ENCODE measurements at regions not wholly inside any gene's neighbourhood (a gene's known extent, or its start where the extent isn't known, plus 50 kb on each side); places are given as distances from the start of the nearest gene placed in this dataset.

GRCh38 chr14:71363946-71364925 lies 457.0 kb downstream of the PCNX1 start:
- no peaks in the 10 kb centered on the region for H3K36me3 ChIP-seq (ENCODE audit: control insufficient read depth, insufficient read depth, low read length)
- H3K4me3 ChIP-seq (ENCODE audit: low read length): no peak overlapping the region
- peak overlapping the region; percentile 71 for H3K27ac ChIP-seq (ENCODE audit: low read depth, low read length)
- no peak overlapping the region for H3K9ac ChIP-seq (ENCODE audit: low read length)
- peaks cover 15% of the 10 kb centered on the region for H3K4me1 ChIP-seq (ENCODE audit: control insufficient read depth, insufficient read depth, low read length)
- H3K27me3 ChIP-seq (ENCODE audit: control insufficient read depth, insufficient read depth, low read length): no peaks in the 10 kb centered on the region

- no peak overlapping the region for H3K4me3 ChIP-seq (ENCODE audit: low read length)
Measured at GRCh38 chr14:71365361-71365760, 458.1 kb downstream of the PCNX1 start.

GRCh38 chr14:71366861-71367260 lies 459.6 kb downstream of the PCNX1 start:
- Histone ChIP-seq H3K4me1 (ENCODE audit: control insufficient read depth, insufficient read depth, low read length) (peaks cover 16% of the 10 kb centered on the region), H3K9ac (ENCODE audit: low read length) (no peak overlapping the region), H3K27me3 (ENCODE audit: control insufficient read depth, insufficient read depth, low read length) (no peaks in the 10 kb centered on the region), H3K27ac (ENCODE audit: low read depth, low read length) (no peak overlapping the region), H3K36me3 (ENCODE audit: control insufficient read depth, insufficient read depth, low read length) (no peaks in the 10 kb centered on the region), H3K4me3 (ENCODE audit: low read length) (no peak overlapping the region)

More at GRCh38 chr14:71365361-71365760, 458.1 kb downstream of the PCNX1 start:
- no peaks in the 10 kb centered on the region for H3K27me3 ChIP-seq (ENCODE audit: control insufficient read depth, insufficient read depth, low read length)
- peaks cover 14% of the 10 kb centered on the region for H3K4me1 ChIP-seq (ENCODE audit: control insufficient read depth, insufficient read depth, low read length)
- no peak overlapping the region for H3K27ac ChIP-seq (ENCODE audit: low read depth, low read length)
- H3K36me3 ChIP-seq (ENCODE audit: control insufficient read depth, insufficient read depth, low read length): no peaks in the 10 kb centered on the region
- H3K9ac ChIP-seq (ENCODE audit: low read length): no peak overlapping the region

GRCh38 chr14:71371711-71372396 lies 464.6 kb downstream of the PCNX1 start:
- no peaks in the 10 kb centered on the region for H3K36me3 ChIP-seq (ENCODE audit: control insufficient read depth, insufficient read depth, low read length)
- H3K9ac ChIP-seq (ENCODE audit: low read length): no peak overlapping the region
- H3K27me3 ChIP-seq (ENCODE audit: control insufficient read depth, insufficient read depth, low read length): no peaks in the 10 kb centered on the region
- no peak overlapping the region for H3K27ac ChIP-seq (ENCODE audit: low read depth, low read length)
- no peak overlapping the region for H3K4me3 ChIP-seq (ENCODE audit: low read length)
- peaks cover 12% of the 10 kb centered on the region for H3K4me1 ChIP-seq (ENCODE audit: control insufficient read depth, insufficient read depth, low read length)

DNA sequence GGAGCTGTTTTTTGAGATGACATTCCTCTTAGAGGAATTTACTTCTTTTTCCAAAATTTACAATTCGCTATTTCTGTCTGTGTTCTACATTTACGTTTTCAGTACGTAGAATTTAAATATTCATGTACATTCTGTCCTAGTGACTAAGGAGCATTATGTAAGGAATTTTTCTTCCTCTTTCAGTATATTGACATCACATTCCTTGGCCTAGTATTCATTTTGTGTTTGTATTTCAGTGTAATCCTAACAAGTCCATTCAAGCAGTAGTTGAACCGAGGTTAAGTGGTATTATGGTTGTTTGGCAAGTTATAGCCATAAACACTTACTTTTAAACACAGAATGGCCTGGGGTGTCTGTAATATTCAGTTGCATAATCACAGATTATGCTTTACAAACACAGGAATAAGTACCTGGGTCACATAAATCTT lies 465.2 kb downstream of the PCNX1 start:
- Histone ChIP-seq H3K27ac (ENCODE audit: low read depth, low read length) (peak overlapping the region; percentile 6), H3K36me3 (ENCODE audit: control insufficient read depth, insufficient read depth, low read length) (no peaks in the 10 kb centered on the region), H3K4me3 (ENCODE audit: low read length) (no peak overlapping the region), H3K9ac (ENCODE audit: low read length) (no peak overlapping the region), H3K4me1 (ENCODE audit: control insufficient read depth, insufficient read depth, low read length) (peaks cover 12% of the 10 kb centered on the region), H3K27me3 (ENCODE audit: control insufficient read depth, insufficient read depth, low read length) (no peaks in the 10 kb centered on the region)

- H3K9ac ChIP-seq (ENCODE audit: low read length): no peak overlapping the region
- no peaks in the 10 kb centered on the region for H3K36me3 ChIP-seq (ENCODE audit: control insufficient read depth, insufficient read depth, low read length)
- H3K4me3 ChIP-seq (ENCODE audit: low read length): no peak overlapping the region
- no peak overlapping the region for H3K27ac ChIP-seq (ENCODE audit: low read depth, low read length)
- H3K4me1 ChIP-seq (ENCODE audit: control insufficient read depth, insufficient read depth, low read length): peaks cover 12% of the 10 kb centered on the region
- H3K27me3 ChIP-seq (ENCODE audit: control insufficient read depth, insufficient read depth, low read length): no peaks in the 10 kb centered on the region
Measured at GRCh38 chr14:71373773-71374172, 466.5 kb downstream of the PCNX1 start.

DNA sequence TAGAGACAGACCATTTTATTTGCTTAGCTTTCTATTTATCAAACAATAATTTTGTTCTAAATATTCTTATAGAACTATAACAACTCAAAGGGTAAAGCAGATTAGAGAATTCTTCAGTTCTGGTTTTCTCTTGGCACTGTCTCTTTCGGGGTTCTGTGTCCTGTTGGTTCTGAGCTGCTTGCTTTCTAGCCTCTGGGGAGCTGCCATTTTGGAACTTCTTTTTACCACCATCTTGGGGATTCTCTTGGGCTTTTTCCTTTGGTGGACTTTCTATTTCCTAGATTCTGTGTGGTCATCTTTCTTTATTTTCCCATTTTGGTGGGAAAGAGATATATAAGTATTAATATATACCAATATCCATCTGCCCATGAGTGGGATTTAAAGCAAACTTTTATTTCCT lies 467.7 kb downstream of the PCNX1 start:
- Histone ChIP-seq H3K4me3 (ENCODE audit: low read length) (no peak overlapping the region), H3K4me1 (ENCODE audit: control insufficient read depth, insufficient read depth, low read length) (peaks cover 12% of the 10 kb centered on the region), H3K9ac (ENCODE audit: low read length) (no peak overlapping the region), H3K27me3 (ENCODE audit: control insufficient read depth, insufficient read depth, low read length) (no peaks in the 10 kb centered on the region), H3K36me3 (ENCODE audit: control insufficient read depth, insufficient read depth, low read length) (no peaks in the 10 kb centered on the region), H3K27ac (ENCODE audit: low read depth, low read length) (no peak overlapping the region)

DNA sequence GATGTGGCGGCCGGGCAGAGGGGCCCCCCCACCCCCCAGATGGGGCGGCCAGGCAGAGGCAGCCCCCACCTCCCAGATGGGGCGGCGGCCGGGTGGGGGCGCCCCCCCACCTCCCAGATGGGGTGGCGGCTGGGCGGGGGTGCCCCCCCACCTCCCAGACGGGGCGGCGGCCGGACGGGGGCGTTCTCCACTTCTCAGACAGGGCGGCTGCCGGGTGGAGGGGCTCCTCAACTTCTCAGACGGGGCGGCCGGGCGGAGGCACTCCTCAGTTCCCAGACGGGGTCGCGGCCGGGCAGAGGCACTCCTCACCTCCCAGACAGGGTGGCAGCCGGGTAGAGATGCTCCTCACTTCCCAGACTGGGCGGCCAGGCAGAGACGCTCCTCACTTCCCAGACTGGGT lies 469.8 kb downstream of the PCNX1 start:
- H3K9ac ChIP-seq (ENCODE audit: low read length): no peak overlapping the region
- peaks cover 13% of the 10 kb centered on the region for H3K4me1 ChIP-seq (ENCODE audit: control insufficient read depth, insufficient read depth, low read length)
- H3K27me3 ChIP-seq (ENCODE audit: control insufficient read depth, insufficient read depth, low read length): no peaks in the 10 kb centered on the region
- no peak overlapping the region for H3K27ac ChIP-seq (ENCODE audit: low read depth, low read length)
- H3K36me3 ChIP-seq (ENCODE audit: control insufficient read depth, insufficient read depth, low read length): no peaks in the 10 kb centered on the region
- no peak overlapping the region for H3K4me3 ChIP-seq (ENCODE audit: low read length)

GRCh38 chr14:71380271-71380670 lies 473.0 kb downstream of the PCNX1 start:
- Histone ChIP-seq H3K9ac (ENCODE audit: low read length) (no peak overlapping the region), H3K27me3 (ENCODE audit: control insufficient read depth, insufficient read depth, low read length) (no peaks in the 10 kb centered on the region), H3K4me3 (ENCODE audit: low read length) (no peak overlapping the region), H3K36me3 (ENCODE audit: control insufficient read depth, insufficient read depth, low read length) (no peaks in the 10 kb centered on the region), H3K4me1 (ENCODE audit: control insufficient read depth, insufficient read depth, low read length) (peaks cover 6% of the 10 kb centered on the region), H3K27ac (ENCODE audit: low read depth, low read length) (no peak overlapping the region)

DNA sequence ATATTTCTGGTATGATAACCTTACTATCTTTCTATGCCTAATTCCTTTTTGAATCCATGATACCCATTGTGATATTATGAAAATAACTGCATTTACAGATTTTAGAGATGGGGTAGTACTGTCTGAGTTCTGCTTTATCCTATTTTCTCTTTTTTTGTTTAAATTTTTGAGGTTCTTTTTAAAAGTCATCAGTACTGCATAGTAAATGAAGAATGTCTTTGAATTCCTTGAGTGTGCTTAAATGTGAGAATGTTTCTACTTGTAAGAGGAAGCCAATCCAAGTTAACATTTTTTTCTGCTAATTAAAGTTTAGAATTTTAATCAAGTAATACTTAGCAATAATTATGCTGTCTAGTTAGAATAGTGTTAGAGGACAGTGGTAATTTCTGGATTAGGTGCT lies 474.6 kb downstream of the PCNX1 start:
- Histone ChIP-seq H3K36me3 (ENCODE audit: control insufficient read depth, insufficient read depth, low read length) (no peaks in the 10 kb centered on the region), H3K9ac (ENCODE audit: low read length) (no peak overlapping the region)

GRCh38 chr14:71382315-71382714 lies 475.1 kb downstream of the PCNX1 start:
- Histone ChIP-seq H3K4me1 (ENCODE audit: control insufficient read depth, insufficient read depth, low read length) (peaks cover 6% of the 10 kb centered on the region), H3K27ac (ENCODE audit: low read depth, low read length) (no peak overlapping the region), H3K4me3 (ENCODE audit: low read length) (no peak overlapping the region), H3K27me3 (ENCODE audit: control insufficient read depth, insufficient read depth, low read length) (no peaks in the 10 kb centered on the region), H3K36me3 (ENCODE audit: control insufficient read depth, insufficient read depth, low read length) (no peaks in the 10 kb centered on the region), H3K9ac (ENCODE audit: low read length) (no peak overlapping the region)

More for the DNA sequence above, 474.6 kb downstream of the PCNX1 start:
- Histone ChIP-seq H3K27ac (ENCODE audit: low read depth, low read length) (no peak overlapping the region), H3K4me3 (ENCODE audit: low read length) (no peak overlapping the region), H3K4me1 (ENCODE audit: control insufficient read depth, insufficient read depth, low read length) (peaks cover 6% of the 10 kb centered on the region), H3K27me3 (ENCODE audit: control insufficient read depth, insufficient read depth, low read length) (no peaks in the 10 kb centered on the region)

DNA sequence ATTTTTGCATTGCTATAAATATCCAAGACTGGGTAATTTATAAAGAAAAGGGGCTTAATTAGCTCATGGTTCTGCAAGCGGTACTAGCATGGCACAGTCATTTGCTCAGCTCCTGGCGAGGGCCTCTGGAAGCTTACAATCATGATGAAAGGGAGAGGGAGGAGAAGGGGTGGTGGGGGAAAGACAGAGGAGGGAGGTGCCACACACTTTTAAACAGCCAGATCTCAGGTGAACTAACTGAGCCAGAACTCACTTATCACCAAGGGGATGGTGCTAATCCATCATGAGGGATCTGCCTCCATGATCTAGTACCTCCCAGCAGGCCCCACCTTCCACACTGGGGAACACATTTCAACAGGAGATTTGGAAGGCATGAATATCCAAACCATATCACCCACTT lies 476.3 kb downstream of the PCNX1 start:
- H3K9ac ChIP-seq (ENCODE audit: low read length): no peak overlapping the region
- H3K27me3 ChIP-seq (ENCODE audit: control insufficient read depth, insufficient read depth, low read length): no peaks in the 10 kb centered on the region
- no peak overlapping the region for H3K27ac ChIP-seq (ENCODE audit: low read depth, low read length)
- no peaks in the 10 kb centered on the region for H3K36me3 ChIP-seq (ENCODE audit: control insufficient read depth, insufficient read depth, low read length)
- no peak overlapping the region for H3K4me3 ChIP-seq (ENCODE audit: low read length)
- peaks cover 6% of the 10 kb centered on the region for H3K4me1 ChIP-seq (ENCODE audit: control insufficient read depth, insufficient read depth, low read length)

All from rectal smooth muscle tissue (tissue), 1 donor.